IMR-90 (cell line): ENCODE measurements at regions not wholly inside any gene's neighbourhood (a gene's known extent, or its start where the extent isn't known, plus 50 kb on each side); places are given as distances from the start of the nearest gene placed in this dataset.

Source experiments
- ATAC-seq: fragments of 200-7000 bp; cut with Tn5 transposase; 2 replicates; pipeline ENCODE4 v1.9.1; 2020; ENCODE audit warnings: low read depth, mild to moderate bottlenecking, moderate library complexity
- BruUV-seq: library from RNA; stranded (reverse); fragments of 400-500 nt; replicated peaks from 2 replicates; lab custom pipeline; 2021; lab: Mats Ljungman, UMichigan
- CTCF ChIA-PET: fragments of 300-600 bp; formaldehyde crosslinking; extraction: SDS; loops from one replicate; lab custom pipeline; 2021; ENCODE audit warnings: antibody characterized with exemption; lab: Yijun Ruan, JAX
- POLR2A ChIA-PET: fragments of 300-600 bp; sonication (Branson Sonifier 250); formaldehyde crosslinking; loops from one replicate; lab custom pipeline; 2022; ENCODE audit warnings: antibody characterized with exemption; ENCODE audit not compliant: unreplicated experiment; lab: Charles Lee
- DNase-seq: peaks from one replicate; pipeline ENCODE4 v3.0.0; 2013
- H2AFZ ChIP-seq: replicated peaks from 2 replicates; pipeline ENCODE3; 2013; ENCODE audit warnings: low read length, mild to moderate bottlenecking; ENCODE audit not compliant: poor library complexity
- H2AK5ac ChIP-seq: 2 replicates; pipeline ENCODE4 v1.6.1; 2013; ENCODE audit warnings: low read depth, low read length, inconsistent platforms
- H2AK9ac ChIP-seq: replicated peaks from 2 replicates; pipeline ENCODE3; 2013; ENCODE audit warnings: mild to moderate bottlenecking, low read depth, low read length, moderate library complexity; ENCODE audit not compliant: poor library complexity
- H2BK120ac ChIP-seq: 2 replicates; pipeline ENCODE4 v1.6.1; 2013; ENCODE audit warnings: low read depth, low read length, inconsistent platforms
- H2BK15ac ChIP-seq: 3 replicates; pipeline ENCODE4 v1.6.1; 2013; ENCODE audit warnings: low read depth, low read length, inconsistent platforms
- H2BK20ac ChIP-seq: 2 replicates; pipeline ENCODE4 v1.6.1; 2013; ENCODE audit warnings: low read depth, mild to moderate bottlenecking, inconsistent platforms, low read length, moderate library complexity
- H2BK5ac ChIP-seq: 2 replicates; pipeline ENCODE4 v1.6.1; 2013; ENCODE audit warnings: mild to moderate bottlenecking, low read depth, low read length, inconsistent platforms; ENCODE audit not compliant: poor library complexity, severe bottlenecking
- H3K14ac ChIP-seq: replicated peaks from 2 replicates; pipeline ENCODE4 v1.6.1; 2013; ENCODE audit warnings: low read depth, low read length, inconsistent platforms
- H3K18ac ChIP-seq: 2 replicates; pipeline ENCODE4 v1.6.1; 2013; ENCODE audit warnings: low read depth, low read length, control low read depth
- H3K23ac ChIP-seq: 2 replicates; pipeline ENCODE4 v1.6.1; 2013; ENCODE audit warnings: low read depth, low read length, inconsistent platforms
- H3K27ac ChIP-seq: 2 replicates; pipeline ENCODE4 v1.5.1; 2013; ENCODE audit warnings: mild to moderate bottlenecking, control low read depth, low read length; ENCODE audit not compliant: insufficient read depth
- H3K27me3 ChIP-seq: 2 replicates; pipeline ENCODE4 v1.6.1; 2013; ENCODE audit warnings: low read length; ENCODE audit not compliant: control insufficient read depth, insufficient read depth
- H3K36me3 ChIP-seq: 2 replicates; pipeline ENCODE4 v1.6.1; 2013; ENCODE audit warnings: low read length, mixed read lengths; ENCODE audit not compliant: control insufficient read depth, insufficient read depth
- H3K4ac ChIP-seq: 2 replicates; pipeline ENCODE4 v1.6.1; 2013; ENCODE audit warnings: low read depth, low read length, inconsistent platforms
- H3K4me1 ChIP-seq: 2 replicates; pipeline ENCODE4 v1.6.1; 2013; ENCODE audit warnings: low read length, mixed read lengths; ENCODE audit not compliant: control insufficient read depth, insufficient read depth
- H3K4me2 ChIP-seq: 2 replicates; pipeline ENCODE4 v1.6.1; 2013; ENCODE audit warnings: low read depth, mild to moderate bottlenecking, control low read depth, low read length, moderate library complexity
- H3K4me3 ChIP-seq: 2 replicates; pipeline ENCODE4 v1.5.1; 2013; ENCODE audit warnings: low read depth, mild to moderate bottlenecking, control low read depth, low read length, moderate library complexity; ENCODE audit not compliant: insufficient read depth
- H3K56ac ChIP-seq: 2 replicates; pipeline ENCODE4 v1.6.1; 2013; ENCODE audit warnings: low read length, inconsistent platforms; ENCODE audit not compliant: insufficient read depth; ENCODE audit errors: extremely low read depth
- H3K79me1 ChIP-seq, 2 experiments: 2 replicates each; pipeline ENCODE4 v1.6.1; 2013; ENCODE audit warnings: low read length in 2 of 2, inconsistent platforms in 1 of 2, low read depth in 1 of 2
- H3K9ac ChIP-seq: 2 replicates; pipeline ENCODE4 v1.6.1; 2013; ENCODE audit warnings: low read depth, low read length, control low read depth
- H3K9me1 ChIP-seq: 2 replicates; pipeline ENCODE4 v1.6.1; 2013; ENCODE audit warnings: low read length, inconsistent platforms; ENCODE audit not compliant: insufficient read depth
- H3K9me3 ChIP-seq: 2 replicates; pipeline ENCODE4 v1.6.1; 2013; ENCODE audit warnings: low read length; ENCODE audit not compliant: control insufficient read depth, insufficient read depth
- H4K20me1 ChIP-seq: 2 replicates; pipeline ENCODE4 v1.6.1; 2013; ENCODE audit warnings: low read length, inconsistent platforms; ENCODE audit not compliant: insufficient read depth
- H4K5ac ChIP-seq: 2 replicates; pipeline ENCODE4 v1.6.1; 2013; ENCODE audit warnings: mild to moderate bottlenecking, low read depth, low read length, control low read depth
- H4K8ac ChIP-seq, 2 experiments: 2 replicates each; pipeline ENCODE4 v1.6.1; 2013; ENCODE audit warnings: low read depth in 2 of 2, low read length in 2 of 2, control low read depth in 1 of 2, inconsistent platforms in 1 of 2
- H4K91ac ChIP-seq: 2 replicates; pipeline ENCODE4 v1.6.1; 2013; ENCODE audit warnings: low read depth, low read length, inconsistent platforms; ENCODE audit not compliant: insufficient read depth
- BHLHE40 ChIP-seq: fragments of 150-350 bp; IDR thresholded peaks from 2 replicates; pipeline ENCODE4 v1.6.1; 2016; ENCODE audit warnings: mild to moderate bottlenecking, low read depth, low read length
- CEBPB ChIP-seq: IDR thresholded peaks from 2 replicates; pipeline ENCODE4 v1.6.1; 2012; ENCODE audit warnings: low read depth, low read length, improper control_type of control experiment
- CHD1 ChIP-seq: IDR thresholded peaks from 2 replicates; pipeline ENCODE4 v1.6.1; 2012; ENCODE audit warnings: low read depth, low read length, improper control_type of control experiment
- ELK1 ChIP-seq: fragments of 150-350 bp; IDR thresholded peaks from 2 replicates; pipeline ENCODE4 v1.6.1; 2016; ENCODE audit warnings: low read depth, mild to moderate bottlenecking, low read length, moderate library complexity, borderline replicate concordance
- FOS ChIP-seq: fragments of 150-350 bp; IDR thresholded peaks from 2 replicates; pipeline ENCODE4 v1.6.1; 2016; ENCODE audit warnings: low read depth, low read length
- MAFK ChIP-seq: IDR thresholded peaks from 2 replicates; pipeline ENCODE4 v1.6.1; 2012; ENCODE audit warnings: low read depth, low read length, improper control_type of control experiment
- MAZ ChIP-seq: IDR thresholded peaks from 2 replicates; pipeline ENCODE4 v1.6.1; 2012; ENCODE audit warnings: low read depth, mild to moderate bottlenecking, low read length, improper control_type of control experiment, moderate library complexity, borderline replicate concordance
- MXI1 ChIP-seq: IDR thresholded peaks from 2 replicates; pipeline ENCODE4 v1.6.1; 2012; ENCODE audit warnings: low read depth, mild to moderate bottlenecking, low read length, moderate library complexity, borderline replicate concordance
- NFE2L2 ChIP-seq: fragments of 150-350 bp; IDR thresholded peaks from 2 replicates; pipeline ENCODE4 v1.6.1; 2016; ENCODE audit warnings: low read depth, mild to moderate bottlenecking, low read length
- POLR2A ChIP-seq: IDR thresholded peaks from 2 replicates; pipeline ENCODE4 v1.6.1; 2012; ENCODE audit warnings: mild to moderate bottlenecking, low read depth, low read length
- RAD21 ChIP-seq: IDR thresholded peaks from 2 replicates; pipeline ENCODE4 v1.6.1; 2012; ENCODE audit warnings: low read length, improper control_type of control experiment
- RCOR1 ChIP-seq: IDR thresholded peaks from 2 replicates; pipeline ENCODE4 v1.6.1; 2012; ENCODE audit warnings: mild to moderate bottlenecking, low read length, improper control_type of control experiment; ENCODE audit not compliant: insufficient replicate concordance
- RFX5 ChIP-seq: IDR thresholded peaks from 2 replicates; pipeline ENCODE4 v1.8.0; 2012; ENCODE audit warnings: low read depth, mild to moderate bottlenecking, low read length, moderate library complexity
- SMC3 ChIP-seq: fragments of 150-350 bp; IDR thresholded peaks from 2 replicates; pipeline ENCODE4 v1.6.1; 2016; ENCODE audit warnings: low read depth, mild to moderate bottlenecking, antibody characterized with exemption, low read length, moderate library complexity
- WGBS, 2 experiments: methylation state at CpG; one replicate each; pipeline versions ENCODE4 v1.1.5 to v1.1.7; 2013; ENCODE audit warnings: missing lambda C conversion rate in 2 of 2; ENCODE audit not compliant: insufficient read length in 1 of 2; ENCODE audit errors: extremely low coverage in 2 of 2; 5-methylcytosine and 5-hydroxymethylcytosine counted together
- dilution Hi-C: fragments of 300-500 bp; cut with HindIII; formaldehyde crosslinking; loops from one replicate; pipeline ENCODE4 v1.14.3; 2018; ENCODE audit warnings: low sequenced_read_pairs; ENCODE audit not compliant: unreplicated experiment
- in situ Hi-C: fragments of 300-500 bp; cut with MboI; formaldehyde crosslinking; loops from 3 replicates; pipeline ENCODE4 v1.14.3; 2019; ENCODE audit warnings: low sequenced_read_pairs, inconsistent platforms, mixed read lengths
- intact Hi-C: fragments of 100-400 bp; cut with micrococcal nuclease; formaldehyde crosslinking; loops from 2 replicates; pipeline ENCODE4 v1.10.0; 2022
- TF ChIP-seq, protein P1 (sequence below): conservative IDR thresholded peaks from 2 replicates; pipeline ENCODE4 v1.5.1; 2012; ENCODE audit warnings: mild to moderate bottlenecking, low read depth, low read length, improper control_type of control experiment
- TF ChIP-seq, protein P2 (sequence below): fragments of 150-350 bp; IDR thresholded peaks from 2 replicates; pipeline ENCODE4 v1.6.1; 2017; ENCODE audit warnings: mild to moderate bottlenecking, antibody characterized with exemption, low read length, low read depth

DNA sequence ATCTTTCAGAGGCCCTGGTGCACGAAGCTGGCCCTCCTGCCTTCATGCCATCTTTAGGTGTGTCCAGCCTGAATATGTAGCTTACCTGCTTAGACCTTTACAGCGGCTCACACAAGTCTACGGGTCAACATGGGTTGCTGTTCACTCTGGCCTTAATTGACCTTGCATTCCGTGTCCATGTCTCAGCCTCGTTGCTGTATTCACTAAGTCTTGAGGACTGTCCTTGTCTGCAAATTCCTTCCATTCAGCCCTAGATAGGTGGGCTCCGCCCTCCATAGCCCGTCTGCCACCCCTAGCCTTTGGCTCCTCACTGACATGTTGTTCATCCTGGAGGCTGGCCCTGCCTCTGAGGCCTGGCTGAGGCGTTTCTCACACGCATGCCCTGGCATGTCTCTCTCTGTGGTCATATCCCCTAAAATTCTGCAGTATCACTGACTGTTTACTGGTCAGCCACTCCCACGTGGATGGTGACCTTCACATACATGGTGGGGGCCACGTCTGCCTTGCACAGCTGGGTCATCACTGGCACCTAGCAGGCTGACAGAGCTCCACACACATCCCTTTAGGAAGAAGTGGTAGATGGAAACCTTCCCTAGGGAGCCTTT is 394.1 kb upstream of the MKI67 start:
- ATAC-seq (no peak), DNase-seq (no peak)
- Histone ChIP-seq H3K56ac (no peak overlapping the region), H2AK9ac (no peak overlapping the region), H3K27me3 (no peaks in the 10 kb centered on the region), H3K4ac (no peak overlapping the region), H2BK15ac (no peak overlapping the region), H3K9me3 (peaks cover 41% of the 10 kb centered on the region), H3K4me1 (no peaks in the 10 kb centered on the region), H3K27ac (no peak overlapping the region), H2BK20ac (no peak overlapping the region), H2AFZ (no peak overlapping the region), H4K20me1 (no peaks in the 10 kb centered on the region), H3K14ac (no peak overlapping the region), H3K79me1 (no peaks in the 10 kb centered on the region), H4K91ac (no peak overlapping the region), H3K36me3 (no peaks in the 10 kb centered on the region), H2BK120ac (no peak overlapping the region), H3K9me1 (no peaks in the 10 kb centered on the region), H3K23ac (no peak overlapping the region), H3K18ac (no peak overlapping the region), H2AK5ac (no peak overlapping the region), H3K9ac (no peak overlapping the region), H3K4me3 (no peak overlapping the region), H3K4me2 (no peak overlapping the region), H4K8ac (no peak overlapping the region), H2BK5ac (no peak overlapping the region), H4K5ac (no peak overlapping the region)
- TF ChIP-seq, protein P1, sequence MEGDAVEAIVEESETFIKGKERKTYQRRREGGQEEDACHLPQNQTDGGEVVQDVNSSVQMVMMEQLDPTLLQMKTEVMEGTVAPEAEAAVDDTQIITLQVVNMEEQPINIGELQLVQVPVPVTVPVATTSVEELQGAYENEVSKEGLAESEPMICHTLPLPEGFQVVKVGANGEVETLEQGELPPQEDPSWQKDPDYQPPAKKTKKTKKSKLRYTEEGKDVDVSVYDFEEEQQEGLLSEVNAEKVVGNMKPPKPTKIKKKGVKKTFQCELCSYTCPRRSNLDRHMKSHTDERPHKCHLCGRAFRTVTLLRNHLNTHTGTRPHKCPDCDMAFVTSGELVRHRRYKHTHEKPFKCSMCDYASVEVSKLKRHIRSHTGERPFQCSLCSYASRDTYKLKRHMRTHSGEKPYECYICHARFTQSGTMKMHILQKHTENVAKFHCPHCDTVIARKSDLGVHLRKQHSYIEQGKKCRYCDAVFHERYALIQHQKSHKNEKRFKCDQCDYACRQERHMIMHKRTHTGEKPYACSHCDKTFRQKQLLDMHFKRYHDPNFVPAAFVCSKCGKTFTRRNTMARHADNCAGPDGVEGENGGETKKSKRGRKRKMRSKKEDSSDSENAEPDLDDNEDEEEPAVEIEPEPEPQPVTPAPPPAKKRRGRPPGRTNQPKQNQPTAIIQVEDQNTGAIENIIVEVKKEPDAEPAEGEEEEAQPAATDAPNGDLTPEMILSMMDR: no peak
- TF ChIP-seq MAFK (no peak), BHLHE40 (no peak), FOS (no peak), CHD1 (no peak), MAZ (no peak), NFE2L2 (no peak), ELK1 (no peak), RAD21 (no peak), RCOR1 (no peak), POLR2A (no peak), CEBPB (no peak), RFX5 (no peak), SMC3 (no peak), MXI1 (no peak)
- TF ChIP-seq, protein P2, sequence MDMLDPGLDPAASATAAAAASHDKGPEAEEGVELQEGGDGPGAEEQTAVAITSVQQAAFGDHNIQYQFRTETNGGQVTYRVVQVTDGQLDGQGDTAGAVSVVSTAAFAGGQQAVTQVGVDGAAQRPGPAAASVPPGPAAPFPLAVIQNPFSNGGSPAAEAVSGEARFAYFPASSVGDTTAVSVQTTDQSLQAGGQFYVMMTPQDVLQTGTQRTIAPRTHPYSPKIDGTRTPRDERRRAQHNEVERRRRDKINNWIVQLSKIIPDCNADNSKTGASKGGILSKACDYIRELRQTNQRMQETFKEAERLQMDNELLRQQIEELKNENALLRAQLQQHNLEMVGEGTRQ: no peak
- ChIA-PET CTCF (no interaction called here), POLR2A (no interaction called here)
- 63% methylated on average over 6 of the region's 11 CpGs; no CpG with 5 or more reads in 1 of the 2 experiments for WGBS, 2 experiments
- dilution Hi-C loops: no loop called here
- in situ Hi-C loops: no loop called here
- BruUV-seq: no TSS peak
- intact Hi-C loops: no loop called here
